HG03521 (cell line): ENCODE measurements at regions not wholly inside any gene's neighbourhood (a gene's known extent, or its start where the extent isn't known, plus 50 kb on each side); places are given as distances from the start of the nearest gene placed in this dataset.

Experiments used
- ATAC-seq: cut with Tn5 transposase; IDR thresholded peaks from one replicate; pipeline ENCODE4 v1.9.1; 2021; ENCODE audit warnings: mild to moderate bottlenecking, moderate library complexity; ENCODE audit not compliant: unreplicated experiment

DNA sequence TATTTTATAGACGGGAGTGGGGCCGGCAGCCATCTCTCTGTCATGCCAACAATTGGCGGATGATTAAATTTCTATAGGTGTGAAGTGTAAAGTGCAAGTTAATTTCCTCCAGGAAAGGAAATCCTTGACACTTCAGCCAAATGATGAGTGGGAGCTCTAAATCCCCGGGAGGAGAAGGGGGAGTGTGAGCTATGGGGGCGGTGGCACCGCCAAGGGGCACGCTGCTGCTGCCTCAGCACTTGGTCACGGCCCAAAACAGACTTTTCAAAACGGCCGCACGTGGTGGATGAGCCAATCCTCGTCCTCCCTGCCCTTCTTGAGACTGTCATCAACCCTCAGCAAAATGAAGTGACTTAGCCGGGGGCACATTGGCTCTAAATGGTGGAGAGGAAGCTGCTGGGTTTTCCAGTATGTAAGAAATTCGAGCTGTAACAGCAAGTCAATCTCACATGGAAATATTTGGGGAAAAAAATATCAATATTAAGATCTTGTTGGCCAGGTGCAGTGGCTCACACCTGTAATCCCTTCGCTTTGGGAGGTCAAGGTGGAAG, 200.8 kb downstream of the TFCP2L1 start:
- ATAC-seq: no peak

DNA sequence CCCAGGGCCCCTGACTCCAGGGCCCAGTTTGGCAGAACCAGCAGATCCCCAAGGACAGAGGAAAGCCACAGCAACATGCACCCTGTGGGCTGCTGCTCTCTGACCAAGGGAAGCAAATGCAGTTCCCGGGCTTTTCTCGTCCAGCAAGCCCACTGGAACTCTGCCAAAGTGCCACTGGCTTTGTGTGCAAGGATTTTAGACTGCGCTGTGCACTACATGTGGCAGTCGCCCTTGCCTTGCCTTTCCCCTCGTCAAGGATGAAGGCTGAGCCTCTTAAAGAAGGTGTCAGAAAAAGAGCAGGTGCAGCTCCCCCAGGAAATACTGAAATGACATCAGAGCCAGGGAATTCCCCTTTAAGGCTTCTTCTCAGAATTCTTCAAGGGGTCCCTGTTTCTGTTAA, 199.2 kb downstream of the TFCP2L1 start:
- no peak for ATAC-seq

DNA sequence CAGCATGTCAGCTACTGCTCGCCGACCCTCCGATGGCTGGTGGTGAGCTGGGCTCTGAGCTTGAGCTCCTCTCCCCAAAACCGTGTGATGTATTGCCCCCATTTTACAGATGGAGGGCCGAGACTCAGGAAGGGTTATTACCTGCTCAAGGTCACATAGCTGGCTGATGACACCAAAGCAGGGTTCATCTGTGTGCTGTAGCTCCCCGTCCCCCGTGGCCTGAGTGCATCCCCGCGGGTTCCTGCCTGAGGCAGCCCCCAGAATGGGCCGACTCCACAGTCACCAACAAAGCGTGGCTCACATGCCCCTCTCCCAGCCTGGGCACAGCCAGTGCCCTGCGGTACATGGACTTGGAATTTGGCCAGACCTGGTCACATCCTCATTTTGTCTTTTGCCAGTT, 198.6 kb downstream of the TFCP2L1 start:
- no peak for ATAC-seq

DNA sequence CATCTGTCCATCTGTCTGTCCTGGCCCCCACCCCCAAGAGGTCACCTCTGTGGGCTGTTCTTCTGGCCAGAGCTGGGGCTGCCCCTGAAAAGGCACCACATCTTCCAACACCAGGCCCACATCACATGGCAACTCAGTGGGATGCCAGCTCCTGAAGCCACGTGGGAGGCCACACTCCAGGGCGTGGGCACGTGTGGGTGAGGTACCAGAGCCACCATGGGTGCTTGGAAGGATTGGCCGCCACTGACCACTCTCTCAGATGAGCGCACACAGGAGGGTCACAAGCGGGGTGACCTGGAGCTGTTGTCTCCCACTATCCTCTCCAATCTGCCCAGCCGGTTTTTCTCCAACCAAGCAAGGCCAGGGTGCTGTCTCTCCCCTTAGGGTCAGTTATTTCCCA, 197.9 kb downstream of the TFCP2L1 start:
- ATAC-seq: no peak

DNA sequence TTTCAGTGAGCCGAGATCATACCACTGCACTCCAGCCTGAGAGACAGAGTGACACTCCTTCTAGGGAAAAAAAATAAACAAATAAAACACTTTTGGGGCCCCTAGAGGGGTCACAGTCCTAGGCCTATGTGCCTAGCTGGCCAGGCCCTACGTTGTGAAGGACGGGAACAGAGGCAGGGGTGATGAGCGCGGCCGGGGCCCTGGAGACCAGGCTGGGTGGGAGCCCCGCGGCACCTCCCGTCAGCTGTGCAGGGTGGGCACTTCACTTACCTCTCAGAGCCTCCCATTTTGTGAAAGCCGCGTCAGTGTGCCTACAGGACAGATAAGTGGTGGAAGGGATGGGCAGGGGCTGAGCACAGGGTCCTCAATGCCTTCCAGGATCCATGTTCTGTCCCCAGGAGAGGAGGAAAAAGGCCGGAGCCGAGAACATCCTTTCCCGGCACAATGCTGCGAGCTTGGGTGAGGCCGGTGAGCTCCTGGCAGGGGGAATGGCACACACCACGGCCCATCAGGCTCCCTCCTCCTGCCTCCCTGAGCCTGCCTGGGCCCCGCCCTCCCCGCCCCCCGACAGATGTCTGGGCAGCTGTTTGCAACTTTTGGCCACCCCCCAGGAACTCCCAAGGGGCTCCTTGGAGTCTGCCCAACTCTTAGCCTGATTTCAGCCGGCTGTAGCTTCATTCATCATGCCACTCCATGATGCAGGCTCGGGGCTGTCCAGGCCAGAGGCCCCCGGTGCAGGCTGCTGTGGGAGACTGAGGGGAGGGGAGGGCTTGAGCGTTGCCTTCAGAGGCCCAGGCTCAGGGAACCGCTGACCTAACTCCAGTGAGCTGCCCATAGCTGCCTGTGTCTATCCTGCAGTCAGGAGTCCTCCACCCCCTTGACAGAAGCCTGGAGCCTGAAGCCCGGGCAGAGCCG, 196.5 kb downstream of the TFCP2L1 start:
- no peak for ATAC-seq

DNA sequence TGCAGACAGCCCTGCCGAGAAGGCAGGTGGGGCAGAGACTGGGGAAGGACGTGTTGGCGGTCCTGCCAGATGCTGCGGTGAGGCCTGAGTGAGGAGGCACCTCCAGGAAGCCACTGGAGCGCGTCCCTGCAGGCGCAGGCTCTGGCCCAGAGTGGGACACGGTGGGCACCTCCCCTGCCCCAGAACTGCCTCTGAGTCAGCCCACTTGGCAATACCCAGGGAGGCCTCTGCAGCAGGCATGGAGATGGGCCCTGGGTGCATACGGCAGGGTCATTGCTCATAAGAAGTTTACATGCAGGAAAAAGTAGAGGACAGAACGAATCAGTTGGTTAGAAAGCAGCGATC, 195.9 kb downstream of the TFCP2L1 start:
- ATAC-seq: no peak

DNA sequence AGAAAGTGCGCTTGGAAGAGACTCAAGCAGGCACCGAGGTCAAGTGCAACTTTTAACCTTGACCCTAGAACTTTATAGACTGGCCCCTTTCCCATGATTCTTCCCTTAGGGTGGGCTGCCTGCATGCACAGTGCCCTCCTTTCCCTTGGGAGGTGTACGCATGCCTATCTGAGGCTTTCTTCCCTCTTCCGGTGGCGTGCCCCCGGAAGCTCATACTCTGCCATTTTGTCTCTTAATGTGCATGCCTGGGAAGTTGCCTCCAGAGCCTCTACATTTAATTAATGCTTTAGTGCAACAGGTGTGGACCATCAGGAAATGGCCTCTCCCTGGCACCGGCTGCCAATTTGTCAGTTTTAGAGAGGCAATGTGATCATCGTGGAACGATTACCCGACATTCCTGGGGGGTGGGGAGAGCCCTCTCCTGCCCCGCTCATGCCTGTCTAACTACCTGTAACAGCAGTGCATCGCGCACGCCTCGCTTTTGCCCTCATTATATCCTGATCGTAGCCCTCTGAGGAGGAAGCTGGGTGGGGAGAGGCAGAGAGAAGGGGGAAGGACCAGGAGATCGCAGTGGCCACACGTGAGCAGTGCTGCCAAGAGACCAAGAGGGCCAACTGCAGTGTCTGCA, 194.8 kb downstream of the TFCP2L1 start:
- no peak for ATAC-seq

DNA sequence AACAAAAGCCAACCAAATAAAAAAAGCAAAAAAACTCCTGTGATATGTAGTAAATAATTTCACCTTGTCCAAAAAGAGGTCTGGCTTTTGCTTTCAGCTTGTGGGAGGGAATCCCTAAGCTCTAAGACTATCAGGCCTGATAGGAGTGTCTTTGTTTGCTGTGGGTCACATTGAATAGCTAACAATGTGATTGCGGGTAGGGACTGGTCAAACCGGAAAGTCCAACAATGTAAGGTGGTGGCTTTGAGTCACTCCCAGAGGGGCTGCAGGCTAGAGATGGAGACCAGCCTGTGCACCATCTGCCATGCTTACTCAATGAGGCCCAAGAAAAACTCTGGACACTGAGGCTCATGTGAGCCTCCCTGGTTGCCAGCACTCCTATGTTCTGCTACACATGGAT, 192.9 kb downstream of the TFCP2L1 start:
- no peak for ATAC-seq

DNA sequence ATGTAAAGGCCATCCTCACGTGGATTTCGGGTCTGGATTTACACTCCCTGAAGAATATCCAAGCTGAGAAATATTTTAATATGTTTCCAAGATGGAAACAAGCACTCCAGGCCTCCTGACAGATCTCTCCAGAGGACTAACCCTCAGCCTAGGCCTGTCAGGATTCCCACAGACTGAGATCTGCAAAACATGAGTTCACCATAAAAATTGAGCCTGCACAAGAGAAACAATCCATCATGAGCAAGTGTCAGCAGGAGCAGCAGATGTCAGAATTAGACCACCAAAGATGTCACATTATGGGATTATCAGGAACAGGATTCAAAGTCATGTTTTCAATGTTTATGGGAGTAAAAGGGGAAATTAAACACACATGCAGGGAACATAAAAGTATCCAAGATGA, 191.3 kb downstream of the TFCP2L1 start:
- no peak for ATAC-seq

DNA sequence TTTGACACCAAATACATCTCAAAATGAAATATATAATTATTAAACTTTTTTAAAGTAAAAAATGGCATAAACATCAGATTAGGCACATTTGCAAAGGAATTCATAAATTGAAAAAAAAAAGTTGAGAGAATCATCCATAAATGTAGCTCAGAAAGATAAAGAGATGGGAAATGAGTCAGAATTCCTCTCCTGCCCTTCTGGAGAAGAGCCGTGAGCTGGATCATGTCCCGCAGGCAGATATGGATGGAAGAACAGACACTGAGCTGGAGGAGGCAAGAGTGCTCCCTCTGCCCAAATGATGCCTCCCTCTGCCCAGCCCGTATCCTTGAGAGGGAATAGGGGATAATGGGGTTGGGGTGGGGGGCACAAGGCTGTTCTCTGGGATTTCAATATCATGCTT, 190.9 kb downstream of the TFCP2L1 start:
- no peak for ATAC-seq

DNA sequence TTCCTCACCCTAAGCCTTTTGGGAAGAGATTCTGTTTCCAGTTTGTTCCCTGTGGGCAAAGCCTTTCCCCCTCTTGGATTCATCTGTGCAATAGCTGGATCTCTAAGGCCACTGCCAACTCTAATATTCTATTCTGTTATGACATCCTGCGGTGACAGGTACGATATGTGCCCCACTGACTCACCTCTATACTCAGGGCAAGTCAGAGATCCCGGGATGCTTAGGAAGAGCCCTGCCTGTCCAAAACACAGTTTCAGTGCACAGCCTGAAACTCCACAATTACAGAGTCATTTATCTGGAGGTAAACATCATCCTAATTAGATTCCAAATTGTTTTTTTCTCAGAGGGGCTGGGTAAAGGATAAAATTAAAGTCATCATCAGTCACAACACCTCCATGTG, 190.2 kb downstream of the TFCP2L1 start:
- ATAC-seq: no peak

DNA sequence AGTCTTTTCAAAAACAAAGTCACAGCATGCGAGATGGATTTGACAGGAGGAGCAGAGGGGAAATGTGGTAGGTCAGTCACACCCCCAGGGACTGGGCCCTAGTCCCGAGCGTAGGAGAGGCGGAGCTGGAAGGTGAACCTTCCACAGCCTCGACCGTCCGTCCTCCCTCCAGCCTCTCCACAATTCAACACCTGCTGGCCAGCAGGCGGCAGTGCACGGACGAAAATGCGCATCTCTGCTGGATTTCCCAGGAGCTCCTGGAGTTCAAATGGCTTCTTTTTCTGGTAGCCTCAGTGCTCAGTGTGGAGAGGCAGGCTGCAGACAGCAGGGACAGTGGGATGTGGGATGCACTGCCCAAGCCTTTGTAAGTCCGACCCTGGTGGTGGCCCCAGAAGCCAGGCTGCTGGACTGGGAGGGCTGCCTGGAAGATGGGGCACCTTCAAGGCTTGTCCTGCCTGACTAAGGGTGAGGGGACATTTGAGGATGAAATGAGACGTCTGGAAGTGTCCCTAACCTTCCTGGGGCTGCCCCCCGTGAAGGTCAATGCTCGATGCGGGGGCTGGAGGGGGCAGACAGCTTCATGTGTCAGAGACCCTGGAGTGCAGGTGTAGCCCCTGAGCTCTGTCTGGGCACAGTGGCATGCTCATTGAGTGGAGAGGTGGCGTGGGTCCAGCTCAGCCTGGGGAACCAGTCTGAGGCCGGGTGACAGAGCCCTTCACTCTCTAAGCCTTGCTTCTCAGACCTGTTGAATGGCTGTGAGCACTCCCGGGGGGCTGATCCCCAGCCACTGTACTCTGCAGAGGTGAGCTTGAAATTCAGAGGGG, 189.5 kb downstream of the TFCP2L1 start:
- ATAC-seq: no peak

DNA sequence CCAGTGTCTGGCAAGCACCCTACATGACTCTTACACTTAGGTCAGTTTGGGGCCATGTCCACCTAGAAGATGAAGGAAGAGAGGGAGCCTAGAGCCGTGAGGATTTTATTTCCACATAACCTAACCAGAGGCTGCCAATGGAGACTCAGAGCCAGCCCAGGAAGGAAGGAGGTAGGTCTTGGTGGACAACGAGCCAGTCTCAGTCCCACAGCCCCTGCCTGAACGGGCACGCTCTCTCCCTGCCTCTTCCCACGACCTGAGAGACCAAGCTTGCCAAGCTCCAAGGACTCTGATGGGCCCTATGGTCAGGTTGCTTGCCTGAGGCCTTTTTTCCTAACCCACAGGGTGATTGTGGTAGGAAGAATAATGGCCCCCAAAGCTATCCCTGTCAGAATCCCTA, 188.4 kb downstream of the TFCP2L1 start:
- no peak for ATAC-seq

DNA sequence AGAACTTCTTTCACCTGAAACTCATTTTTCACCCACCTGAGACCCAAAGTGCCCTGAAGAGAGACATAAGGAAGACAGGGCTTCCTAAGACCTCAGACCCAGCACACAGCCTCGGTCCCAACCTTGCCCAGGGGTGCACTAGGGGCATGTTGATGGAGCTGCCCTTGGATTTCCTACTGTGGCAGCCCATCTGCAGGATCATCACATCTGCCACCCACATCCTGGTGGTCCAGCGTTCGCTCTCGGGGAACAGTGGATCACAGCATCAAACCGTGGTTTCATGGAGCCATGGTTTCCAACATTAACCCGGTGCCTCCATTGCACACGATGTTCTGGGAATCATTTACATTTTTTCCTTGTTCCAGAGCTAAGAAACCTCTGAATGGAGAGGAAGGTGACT, 186.4 kb downstream of the TFCP2L1 start:
- no peak for ATAC-seq

DNA sequence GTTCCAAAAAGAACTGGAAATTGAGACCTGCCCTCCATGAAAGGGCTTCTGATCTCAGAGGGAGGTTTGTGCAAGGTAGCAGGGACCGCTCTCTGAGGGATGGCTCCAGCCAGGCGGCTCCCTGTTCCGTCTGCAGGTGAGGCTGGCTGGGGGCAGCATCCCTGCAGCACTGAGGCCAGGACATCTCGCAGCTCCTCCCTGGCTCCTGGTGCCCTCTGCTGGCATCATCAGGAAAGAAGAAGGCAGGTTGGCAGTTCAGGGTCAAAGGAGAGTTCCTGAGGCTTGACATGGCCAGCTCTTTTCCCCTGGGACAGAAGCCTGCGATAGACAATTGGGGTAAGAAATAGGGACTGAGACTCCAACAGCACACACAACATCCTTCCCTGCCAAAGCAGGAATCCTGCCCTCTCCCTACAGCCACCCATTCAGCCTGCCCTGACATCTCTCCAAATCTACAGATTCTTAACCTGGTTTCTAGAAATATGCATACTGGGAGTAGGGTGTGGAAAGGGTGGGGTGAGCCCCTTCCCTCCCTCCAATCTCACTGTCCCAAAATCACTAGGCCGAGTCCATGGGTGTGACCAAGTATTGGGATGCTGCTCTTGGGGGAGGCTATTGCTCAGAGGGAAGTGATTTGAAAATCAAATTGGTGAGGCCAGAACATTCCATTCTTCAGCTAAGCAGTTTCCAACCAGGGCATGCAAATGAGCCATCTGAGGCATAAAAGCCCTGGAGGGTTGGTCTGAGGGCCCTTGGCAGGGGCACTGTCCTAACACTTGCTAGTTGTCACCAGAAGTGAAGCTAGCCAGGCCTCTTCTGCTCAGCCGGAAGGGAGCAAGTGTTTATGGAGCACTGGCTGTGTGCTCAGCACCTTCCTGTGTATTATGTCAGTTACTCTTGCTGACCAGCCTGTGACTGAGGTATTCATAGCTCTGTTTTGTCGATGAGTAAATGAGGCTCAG, 185.4 kb downstream of the TFCP2L1 start:
- ATAC-seq: no peak

DNA sequence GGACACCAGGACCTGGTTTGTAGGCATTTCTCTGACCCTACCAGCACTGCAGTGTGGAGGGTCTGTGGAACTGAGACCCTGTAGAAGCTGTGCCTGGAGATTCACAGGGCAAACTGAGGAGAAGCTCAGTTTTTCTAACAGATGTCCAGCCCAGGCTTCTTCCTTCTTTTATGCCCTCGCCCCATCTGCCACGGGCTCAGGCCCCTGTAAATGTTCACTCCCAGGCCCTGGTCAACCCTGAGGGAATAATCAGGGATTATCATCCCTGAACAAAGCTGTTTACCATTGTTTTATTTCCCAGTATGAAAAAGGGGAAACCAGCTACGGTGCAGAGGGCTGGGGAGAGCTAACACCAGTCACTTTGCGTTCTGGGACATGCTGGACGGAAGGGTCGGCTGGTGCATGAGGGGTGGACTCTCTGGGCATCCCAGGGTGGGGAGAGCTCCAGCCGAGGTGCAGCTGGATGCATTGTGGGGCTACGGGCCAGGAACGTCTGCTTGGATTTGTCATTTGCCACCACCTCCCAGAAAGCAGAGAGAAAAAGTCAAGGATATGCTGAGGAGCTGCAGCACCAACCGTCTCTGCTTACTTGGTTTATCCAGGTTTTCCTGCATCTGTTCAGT, 183.8 kb downstream of the TFCP2L1 start:
- no peak for ATAC-seq

DNA sequence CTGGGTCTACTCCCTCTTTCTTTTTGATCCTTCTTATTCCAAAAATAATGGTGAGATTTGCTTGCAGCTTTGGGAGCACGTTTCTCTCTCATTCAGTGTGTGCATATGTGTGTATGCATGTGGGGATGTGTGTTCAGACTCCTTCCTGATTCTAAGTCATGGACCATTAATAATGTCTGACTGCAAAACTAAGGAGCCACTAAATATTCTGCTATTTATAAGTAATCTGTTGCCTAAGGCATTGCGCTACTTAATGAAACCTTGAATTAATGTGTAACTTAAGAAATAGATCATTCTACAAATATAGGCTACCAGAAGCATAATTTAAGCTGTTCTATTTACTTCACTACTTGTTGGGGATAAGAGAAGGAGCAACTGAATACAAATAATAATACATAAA, 182.1 kb downstream of the TFCP2L1 start:
- ATAC-seq: no peak

DNA sequence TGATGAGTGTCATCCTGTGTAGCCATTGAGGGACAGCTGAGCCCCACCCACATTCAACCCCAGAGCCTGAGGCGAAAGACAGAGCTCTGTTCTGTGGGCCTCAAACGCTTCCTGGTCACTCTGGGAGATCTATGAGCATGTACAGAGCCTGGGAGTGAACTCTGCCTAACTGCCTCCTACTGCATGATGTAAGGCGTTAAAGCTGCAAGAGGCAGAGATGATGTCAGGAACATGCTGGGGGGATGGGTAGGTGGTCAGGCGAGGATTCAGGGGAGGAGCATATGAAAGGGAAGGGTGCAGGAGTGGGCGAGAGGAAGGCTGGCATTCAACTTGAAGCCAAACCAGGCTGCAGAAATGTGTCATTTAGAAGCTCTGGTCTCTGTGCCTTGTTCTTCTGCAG, 181.0 kb downstream of the TFCP2L1 start:
- ATAC-seq: no peak

DNA sequence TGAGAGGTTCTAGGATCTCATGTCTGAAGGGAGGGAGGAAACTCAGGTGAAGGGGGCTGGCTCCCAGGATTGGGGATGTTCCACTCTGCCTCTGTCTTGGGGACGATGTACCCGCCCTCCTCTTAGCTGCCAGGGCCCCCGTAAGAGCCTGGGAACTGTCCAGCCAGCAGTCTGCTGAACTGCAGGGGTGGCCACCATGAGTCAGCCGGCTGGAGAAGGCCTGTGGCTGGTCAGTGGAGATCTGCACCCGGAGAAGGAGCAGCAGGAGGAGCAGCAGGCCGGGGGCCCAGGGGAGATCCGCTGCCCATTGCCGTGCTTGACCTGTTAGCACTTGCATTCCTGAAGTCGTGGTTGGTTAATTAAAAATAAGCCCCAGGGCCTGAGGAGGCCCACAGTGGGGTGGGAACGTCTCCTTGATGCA, 180.3 kb downstream of the TFCP2L1 start:
- ATAC-seq: no peak

DNA sequence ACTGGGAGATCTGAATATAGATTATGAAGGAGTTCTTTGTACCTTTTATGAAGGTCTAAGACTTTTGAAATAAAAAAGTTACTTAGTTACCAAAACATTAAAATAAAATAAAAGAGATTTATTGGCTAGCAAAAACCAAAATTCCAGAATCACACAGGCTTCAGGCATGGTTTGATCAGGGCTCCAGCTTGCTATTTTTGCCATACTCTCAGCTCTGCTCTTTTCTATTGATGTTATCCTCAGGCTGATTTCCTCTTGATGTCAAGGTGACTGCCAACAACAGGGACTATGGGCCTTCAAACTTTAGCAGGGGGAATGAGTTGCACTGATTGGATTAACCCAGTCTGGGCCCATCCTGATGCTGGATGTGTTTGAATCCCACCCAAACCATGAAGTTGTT, 174.1 kb downstream of the TFCP2L1 start:
- no peak for ATAC-seq
